GM13976 (cell line): ENCODE measurements at regions not wholly inside any gene's neighbourhood (a gene's known extent, or its start where the extent isn't known, plus 50 kb on each side); places are given as distances from the start of the nearest gene placed in this dataset.

Source experiments
- DNase-seq: peaks from one replicate; pipeline ENCODE4 v3.0.0; 2012; ENCODE audit warnings: low spot score
- in situ Hi-C: fragments of 300-500 bp; cut with MboI; formaldehyde crosslinking; loops from one replicate; pipeline ENCODE4 v1.12.0; 2022; ENCODE audit warnings: low sequenced_read_pairs, mixed read lengths, inconsistent platforms; ENCODE audit not compliant: unreplicated experiment
- TF ChIP-seq, protein P1 (sequence below): IDR thresholded peaks from 2 replicates; pipeline ENCODE4 v1.5.1; 2012; ENCODE audit warnings: borderline replicate concordance, mild to moderate bottlenecking; ENCODE audit not compliant: insufficient read depth; ENCODE audit errors: extremely low read depth, missing control alignments, control extremely low read depth

GRCh38 chr6:9168669-9169068 is 733.3 kb upstream of the SLC35B3 start:
- TF ChIP-seq, protein P1, sequence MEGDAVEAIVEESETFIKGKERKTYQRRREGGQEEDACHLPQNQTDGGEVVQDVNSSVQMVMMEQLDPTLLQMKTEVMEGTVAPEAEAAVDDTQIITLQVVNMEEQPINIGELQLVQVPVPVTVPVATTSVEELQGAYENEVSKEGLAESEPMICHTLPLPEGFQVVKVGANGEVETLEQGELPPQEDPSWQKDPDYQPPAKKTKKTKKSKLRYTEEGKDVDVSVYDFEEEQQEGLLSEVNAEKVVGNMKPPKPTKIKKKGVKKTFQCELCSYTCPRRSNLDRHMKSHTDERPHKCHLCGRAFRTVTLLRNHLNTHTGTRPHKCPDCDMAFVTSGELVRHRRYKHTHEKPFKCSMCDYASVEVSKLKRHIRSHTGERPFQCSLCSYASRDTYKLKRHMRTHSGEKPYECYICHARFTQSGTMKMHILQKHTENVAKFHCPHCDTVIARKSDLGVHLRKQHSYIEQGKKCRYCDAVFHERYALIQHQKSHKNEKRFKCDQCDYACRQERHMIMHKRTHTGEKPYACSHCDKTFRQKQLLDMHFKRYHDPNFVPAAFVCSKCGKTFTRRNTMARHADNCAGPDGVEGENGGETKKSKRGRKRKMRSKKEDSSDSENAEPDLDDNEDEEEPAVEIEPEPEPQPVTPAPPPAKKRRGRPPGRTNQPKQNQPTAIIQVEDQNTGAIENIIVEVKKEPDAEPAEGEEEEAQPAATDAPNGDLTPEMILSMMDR: no peak
- DNase-seq: no peak
- in situ Hi-C loops: no loop called here

DNA sequence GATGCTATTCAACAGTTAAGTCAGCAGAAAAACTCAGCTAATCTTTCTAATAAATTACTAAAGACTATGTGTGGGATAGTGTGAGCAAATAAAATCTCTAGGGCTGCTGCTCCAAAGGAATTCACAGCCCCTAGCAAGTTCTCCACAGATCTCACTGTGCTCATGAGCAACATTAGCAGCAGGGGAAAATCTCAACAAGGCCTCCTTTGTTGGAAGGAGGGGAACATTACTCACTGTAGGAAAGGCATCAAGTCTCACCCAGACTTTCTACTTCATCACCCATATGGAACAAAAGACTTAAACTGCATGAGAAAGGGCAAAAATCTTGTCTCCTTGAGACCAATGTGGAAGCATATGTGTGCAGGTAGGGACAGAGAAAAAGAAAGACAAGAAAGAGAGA is 726.4 kb upstream of the SLC35B3 start:
- in situ Hi-C loops: no loop called here
- no peak for DNase-seq
- TF ChIP-seq, protein P1: no peak

DNA sequence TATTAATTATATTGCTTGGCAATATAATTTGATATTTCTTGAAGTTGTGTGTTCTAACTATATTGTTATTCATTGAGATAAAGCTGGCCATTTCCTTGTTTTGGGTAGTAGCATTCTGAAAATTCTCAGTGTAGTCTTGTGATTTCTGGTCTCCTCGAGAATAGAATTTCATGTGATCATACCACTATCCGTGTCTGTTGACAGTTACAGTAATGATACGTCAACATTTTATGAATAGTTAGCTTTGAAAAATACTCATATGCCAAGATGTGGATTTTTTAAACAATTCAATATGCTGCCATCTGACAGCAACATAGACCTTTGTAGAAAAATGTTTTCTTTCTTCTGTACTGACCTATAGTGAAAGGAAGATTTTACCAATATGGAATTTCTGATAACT is 723.7 kb upstream of the SLC35B3 start:
- DNase-seq: no peak
- in situ Hi-C loops: no loop called here
- TF ChIP-seq, protein P1: no peak

- in situ Hi-C loops: no loop called here
- TF ChIP-seq, protein P1: no peak
- DNase-seq: no peak
Measured at GRCh38 chr6:9155836-9156235, 720.5 kb upstream of the SLC35B3 start.

- in situ Hi-C loops: no loop called here
- TF ChIP-seq, protein P1: no peak
- no peak for DNase-seq
Measured at GRCh38 chr6:9143140-9143539, 707.8 kb upstream of the SLC35B3 start.

DNA sequence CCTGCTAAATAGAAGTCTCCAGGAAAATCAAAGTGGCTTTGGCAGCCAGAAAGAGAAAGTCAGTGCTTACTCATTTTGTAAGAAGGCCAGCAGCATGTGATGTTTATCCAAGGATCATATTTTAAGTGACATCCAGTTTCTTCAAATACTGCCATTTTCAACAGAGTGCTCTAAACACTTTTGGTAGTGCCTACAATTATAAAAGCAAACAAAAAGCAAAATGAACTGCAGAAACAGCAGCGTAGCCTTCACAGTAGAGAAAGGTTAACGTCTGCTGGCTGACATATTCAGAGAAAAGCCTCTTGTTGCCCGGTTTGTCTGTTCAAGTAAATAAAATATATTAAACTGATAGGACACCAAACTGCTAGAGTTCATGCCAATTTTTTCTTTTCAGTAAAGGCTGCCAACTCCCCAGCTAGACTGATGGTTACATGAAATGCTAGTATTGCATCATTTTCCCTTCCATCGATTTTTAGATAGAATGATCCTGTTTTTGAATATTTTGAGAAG is 705.7 kb upstream of the SLC35B3 start:
- TF ChIP-seq, protein P1: no peak
- in situ Hi-C loops: no loop called here
- DNase-seq: no peak

DNA sequence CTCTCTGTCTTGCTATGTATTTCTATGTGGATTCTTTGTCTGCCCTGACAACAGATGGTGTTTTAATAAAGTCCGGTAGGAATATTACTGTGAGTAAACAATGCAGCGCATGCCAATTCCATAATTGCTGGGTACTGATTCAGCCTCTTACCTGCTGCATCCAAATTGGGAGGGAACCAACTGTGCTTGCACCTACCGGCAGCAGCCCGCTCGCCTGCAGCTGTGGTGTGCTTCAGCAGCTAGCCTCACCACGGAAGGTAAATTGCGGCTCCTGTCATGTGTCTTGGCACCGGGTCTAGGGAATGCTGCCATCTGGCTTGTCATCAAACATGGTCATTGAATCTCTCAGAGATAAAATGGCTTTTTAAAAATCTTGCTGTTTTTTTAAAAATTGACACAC is 704.8 kb upstream of the SLC35B3 start:
- no peak for DNase-seq
- TF ChIP-seq, protein P1: no peak
- in situ Hi-C loops: no loop called here
